Mammary epithelial cell (primary cell): ENCODE measurements at regions not wholly inside any gene's neighbourhood (a gene's known extent, or its start where the extent isn't known, plus 50 kb on each side); places are given as distances from the start of the nearest gene placed in this dataset.

Source experiments
- CTCF ChIP-seq, 2 donors: IDR thresholded peaks in 1 of 2; conservative IDR thresholded peaks in 1 of 2; 2 replicates each; pipeline ENCODE4 v1.5.1; 2011 to 2012; ENCODE audit warnings: inconsistent platforms in 2 of 2, low read length in 2 of 2, mild to moderate bottlenecking in 2 of 2, control low read depth in 1 of 2, low read depth in 1 of 2; ENCODE audit not compliant: insufficient read depth in 1 of 2; ENCODE audit errors: extremely low read depth in 1 of 2
- EZH2 ChIP-seq: IDR thresholded peaks from 2 replicates; pipeline ENCODE4 v1.6.1; 2012; ENCODE audit warnings: low read length, inconsistent platforms, borderline replicate concordance

DNA sequence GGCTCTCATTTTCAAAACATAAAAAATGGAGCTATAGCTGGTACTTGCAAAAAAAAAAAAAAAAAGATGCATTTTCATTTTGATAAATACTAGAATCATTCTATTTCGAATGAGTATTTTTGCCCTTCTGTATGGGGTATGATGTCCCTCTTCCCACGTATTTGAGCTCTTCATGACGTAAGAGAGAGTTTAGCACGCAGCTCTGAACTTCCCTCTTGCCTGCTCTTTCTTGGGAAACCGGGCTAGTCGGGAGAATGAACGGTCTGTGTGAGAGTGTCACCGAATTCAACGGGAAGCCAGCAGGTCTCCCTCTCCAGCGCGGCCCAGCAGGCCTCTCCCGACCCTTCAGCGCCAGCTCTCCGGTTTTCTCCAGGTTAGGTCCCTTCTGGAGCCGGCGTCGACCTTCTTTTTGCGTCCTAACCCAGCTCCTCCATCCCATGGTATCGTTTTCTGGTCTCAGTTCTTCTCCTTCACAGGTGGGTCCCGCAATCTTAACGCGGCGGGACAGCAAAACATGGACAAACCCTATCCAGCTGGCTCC is 159.2 kb upstream of the PITRM1 start:
- no peak for TF ChIP-seq CTCF (conservative IDR thresholded peaks at IDR 0.05 in 1 of 2, IDR thresholded peaks at IDR 0.05 in 1 of 2; ENCODE audit: extremely low read depth in 1 of 2, insufficient read depth in 1 of 2, low read depth in 1 of 2, low read length in 2 of 2)
- no peak for TF ChIP-seq EZH2
